HG03342 (cell line): ENCODE measurements at regions not wholly inside any gene's neighbourhood (a gene's known extent, or its start where the extent isn't known, plus 50 kb on each side); places are given as distances from the start of the nearest gene placed in this dataset.
"Not testable (repeated sequence)": the region's sequence is repeated elsewhere in the genome, so short reads cannot be mapped to it uniquely, and the experiment has no call there.

ENCODE experiments used
- ATAC-seq: cut with Tn5 transposase; IDR thresholded peaks from one replicate; pipeline ENCODE4 v1.9.1; 2021; ENCODE audit warnings: mild to moderate bottlenecking, moderate library complexity; ENCODE audit not compliant: unreplicated experiment

DNA sequence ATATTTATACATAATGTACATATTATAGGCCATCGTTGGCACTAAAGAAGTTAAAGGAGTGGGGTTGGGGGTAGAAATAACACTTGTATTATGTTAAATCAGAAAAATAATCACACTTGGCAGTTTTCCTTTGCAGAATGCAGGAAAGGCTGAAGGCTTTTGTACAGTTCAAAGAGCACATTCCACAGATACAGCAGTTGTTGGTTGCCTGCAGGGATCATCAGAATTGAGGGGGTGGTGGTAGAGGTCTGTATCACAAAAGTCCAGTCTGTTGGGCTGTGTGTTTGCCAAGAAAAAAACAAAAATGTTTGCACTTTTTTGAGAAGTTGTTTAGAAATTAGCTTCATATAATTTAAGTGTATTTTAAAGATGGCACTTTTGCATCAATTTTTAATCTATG lies 231.8 kb upstream of the FOXP2 start:
- no peak for ATAC-seq

DNA sequence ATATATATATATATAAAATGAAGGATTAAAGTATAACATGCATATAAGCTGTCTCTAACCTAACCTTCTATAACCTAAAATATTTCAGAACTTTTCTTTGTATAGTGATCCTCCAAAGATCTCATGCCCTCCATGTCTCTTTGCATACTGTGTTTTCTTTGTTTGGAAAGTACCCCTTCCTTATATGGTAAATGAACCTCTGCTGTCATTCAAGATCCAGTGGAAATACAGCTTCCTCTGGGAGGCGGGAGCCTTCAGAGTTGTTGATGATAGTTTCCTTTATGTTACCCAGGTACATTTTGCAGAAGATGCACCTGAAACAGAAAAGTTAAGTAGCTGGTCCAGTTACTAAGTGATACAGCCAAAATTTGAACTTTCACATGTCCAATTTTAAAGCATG lies 233.3 kb upstream of the FOXP2 start:
- no peak for ATAC-seq

DNA sequence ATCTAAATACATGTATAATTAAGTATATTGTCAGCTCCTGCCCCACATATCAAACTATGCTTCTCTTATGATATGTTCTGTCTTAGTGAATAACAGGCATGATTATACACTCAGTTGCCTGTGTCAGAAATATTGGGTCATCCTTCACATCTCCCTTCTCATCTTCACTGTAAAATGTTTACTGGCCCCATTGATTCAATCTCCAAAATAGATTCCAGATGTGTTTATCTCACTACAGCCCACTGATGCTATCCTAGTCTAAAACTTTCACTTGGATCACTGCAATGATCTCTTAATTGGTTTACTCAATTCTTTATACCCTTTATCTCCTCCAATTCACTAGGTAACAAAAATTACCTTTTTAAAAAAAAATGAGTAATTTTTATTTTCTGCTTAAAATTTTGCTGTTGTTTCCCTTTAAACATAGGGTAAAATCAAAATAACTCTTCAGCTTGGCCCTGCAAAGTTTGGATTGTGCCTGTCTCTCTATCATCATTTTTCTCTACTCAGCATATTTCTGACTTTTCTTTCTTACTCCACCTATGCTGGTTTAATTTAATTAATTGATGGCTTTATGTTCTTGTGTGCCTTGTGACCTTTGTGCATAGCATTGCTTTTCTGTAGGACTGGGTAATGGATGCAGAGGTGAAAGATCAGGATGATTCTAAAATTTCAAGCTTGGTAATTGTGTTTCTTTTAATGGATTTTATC lies 233.9 kb upstream of the FOXP2 start:
- no peak for ATAC-seq

DNA sequence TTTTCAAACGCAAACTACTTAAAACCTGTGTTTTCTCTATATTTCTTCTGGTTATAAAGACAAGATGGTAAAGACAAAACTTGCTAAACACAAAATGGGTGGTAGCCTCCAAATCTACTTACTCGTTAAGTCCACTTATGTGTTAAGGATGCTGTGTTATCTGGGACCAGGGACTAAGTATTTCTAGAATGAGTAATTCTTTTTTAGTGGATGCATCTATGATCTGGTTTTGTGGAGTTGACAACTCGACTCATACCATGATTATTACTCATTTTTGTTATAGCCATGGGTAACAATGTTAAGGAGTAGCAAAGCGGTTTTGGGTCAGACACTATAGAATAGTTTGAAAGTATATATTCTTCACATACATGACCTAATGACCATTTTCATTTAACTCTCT lies 239.5 kb upstream of the FOXP2 start:
- ATAC-seq = no peak

DNA sequence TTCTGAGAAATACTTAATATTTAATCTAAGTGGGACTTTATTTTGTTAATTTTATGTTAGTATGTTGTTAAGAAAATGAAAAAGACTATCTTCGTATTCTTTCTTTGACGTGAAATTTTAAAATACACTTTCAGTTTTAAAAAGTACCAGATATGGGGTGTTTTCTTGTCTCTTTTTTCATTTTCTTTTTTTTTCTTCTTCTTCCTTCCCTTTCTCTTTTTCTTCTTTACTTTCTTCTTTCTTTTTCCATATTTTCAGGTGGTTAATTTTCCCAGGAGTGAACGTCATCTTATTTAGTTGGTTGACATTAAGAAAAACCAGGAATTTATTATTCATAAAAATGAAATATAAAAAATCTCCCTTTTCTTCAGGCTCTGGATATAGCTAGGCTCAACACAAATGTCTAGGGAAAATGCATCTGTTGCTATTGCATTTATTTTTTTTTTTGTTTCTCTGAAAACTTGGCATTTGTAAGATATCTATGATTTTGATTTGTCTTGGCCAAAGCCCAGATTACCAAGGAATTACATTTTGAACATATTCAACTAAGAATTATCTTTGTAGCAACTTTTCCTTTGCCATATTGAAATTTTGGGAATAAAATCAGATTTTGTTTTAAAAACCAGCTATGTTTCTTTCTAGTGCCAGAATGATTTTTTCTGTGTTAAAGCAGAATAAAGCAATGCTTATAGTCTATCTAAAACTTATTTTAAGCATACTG lies 241.3 kb upstream of the FOXP2 start:
- ATAC-seq = no peak

DNA sequence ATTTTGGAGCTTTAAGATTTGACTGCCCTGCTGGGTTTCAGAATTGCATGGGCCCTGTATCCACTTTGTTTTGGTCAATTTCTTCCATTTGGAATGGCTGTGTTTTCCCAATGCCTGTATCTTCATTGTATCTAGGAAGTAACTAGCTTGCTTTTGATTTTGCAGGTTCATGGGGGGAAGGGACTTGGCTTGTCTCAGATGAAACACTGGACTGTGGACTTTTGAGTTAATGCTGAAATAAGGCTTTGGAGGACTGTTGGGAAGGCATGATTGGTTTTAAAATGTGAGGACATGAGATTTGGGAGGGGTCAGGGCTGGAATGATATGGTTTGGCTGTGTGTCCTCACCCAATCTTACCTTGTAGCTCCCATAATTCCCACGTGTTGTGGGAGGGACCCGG lies 245.2 kb upstream of the FOXP2 start:
- ATAC-seq = not testable (repeated sequence)

DNA sequence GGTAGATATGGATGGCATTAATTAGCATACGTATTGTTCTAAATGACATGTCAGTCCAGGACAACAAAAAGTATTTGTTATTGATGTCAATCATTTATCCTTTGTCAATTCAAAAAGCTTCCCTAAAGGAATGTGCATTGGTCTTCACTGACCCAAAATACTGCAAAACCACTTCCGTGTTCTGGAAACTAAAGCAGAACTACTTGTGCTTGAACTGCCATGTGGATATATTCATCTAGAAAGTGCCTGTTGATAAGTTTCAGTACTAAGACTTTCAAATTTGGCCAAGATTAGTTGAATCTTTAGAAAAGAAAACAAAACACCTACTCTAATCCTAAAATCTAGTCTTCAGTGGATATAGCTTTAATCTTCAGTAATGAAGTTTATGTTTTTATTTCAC lies 242.1 kb upstream of the PPP1R3A start:
- no peak for ATAC-seq

DNA sequence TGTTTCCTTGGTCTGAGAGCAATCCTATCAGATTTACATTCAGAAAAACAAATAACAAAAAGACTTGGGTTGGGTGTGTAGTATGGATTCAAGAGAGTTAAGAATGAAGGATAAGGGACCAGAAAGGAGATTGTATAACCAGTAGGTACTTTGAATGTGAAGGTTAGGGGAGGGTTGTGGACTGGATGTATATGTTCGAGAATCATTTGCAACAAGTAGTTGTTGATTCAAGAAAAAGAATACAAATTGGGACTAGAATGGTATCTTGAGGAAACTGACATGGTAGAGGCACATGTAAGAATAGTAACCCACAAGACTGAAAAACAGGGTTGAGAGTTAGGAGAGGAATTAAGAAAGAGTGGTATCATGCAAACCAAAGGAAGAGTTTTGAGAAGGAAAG lies 240.0 kb upstream of the PPP1R3A start:
- no peak for ATAC-seq

DNA sequence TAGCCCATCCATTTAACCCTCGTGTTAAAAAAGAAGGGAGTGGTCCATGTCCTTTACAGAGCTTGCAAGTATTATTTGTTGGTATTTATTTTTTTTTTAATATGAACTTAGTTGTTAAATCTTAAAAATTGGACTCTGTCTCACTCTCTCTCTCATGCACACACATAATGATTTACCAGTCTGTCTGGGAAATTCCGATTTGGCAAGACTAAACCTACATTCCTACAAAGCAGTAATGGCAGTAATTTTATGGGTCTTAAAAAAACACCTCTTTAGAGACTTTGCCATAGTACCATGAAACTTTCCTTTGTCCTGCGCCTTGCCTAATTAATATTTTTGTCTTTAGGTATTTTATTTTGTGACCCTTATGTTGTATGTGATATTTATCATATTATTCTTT lies 239.5 kb upstream of the PPP1R3A start:
- no peak for ATAC-seq

DNA sequence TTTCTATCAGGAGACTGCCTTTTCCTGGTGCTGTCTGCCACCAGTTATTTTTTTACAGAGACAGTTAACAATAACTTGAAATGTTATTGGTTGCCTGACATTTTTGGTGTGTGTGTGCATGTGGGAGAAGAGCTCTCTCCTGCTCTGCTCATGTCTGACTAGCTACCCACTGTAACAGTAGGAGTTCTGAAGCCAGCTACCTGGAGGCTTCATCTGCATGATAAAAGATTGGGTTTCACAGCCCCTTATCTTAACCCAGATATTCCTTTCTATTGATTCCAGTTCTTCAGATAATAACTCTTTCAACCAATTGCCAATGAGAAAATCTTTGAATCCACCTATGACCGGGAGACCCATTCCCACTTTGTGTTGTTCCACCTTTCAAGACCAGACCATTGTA lies 237.4 kb upstream of the PPP1R3A start:
- no peak for ATAC-seq

DNA sequence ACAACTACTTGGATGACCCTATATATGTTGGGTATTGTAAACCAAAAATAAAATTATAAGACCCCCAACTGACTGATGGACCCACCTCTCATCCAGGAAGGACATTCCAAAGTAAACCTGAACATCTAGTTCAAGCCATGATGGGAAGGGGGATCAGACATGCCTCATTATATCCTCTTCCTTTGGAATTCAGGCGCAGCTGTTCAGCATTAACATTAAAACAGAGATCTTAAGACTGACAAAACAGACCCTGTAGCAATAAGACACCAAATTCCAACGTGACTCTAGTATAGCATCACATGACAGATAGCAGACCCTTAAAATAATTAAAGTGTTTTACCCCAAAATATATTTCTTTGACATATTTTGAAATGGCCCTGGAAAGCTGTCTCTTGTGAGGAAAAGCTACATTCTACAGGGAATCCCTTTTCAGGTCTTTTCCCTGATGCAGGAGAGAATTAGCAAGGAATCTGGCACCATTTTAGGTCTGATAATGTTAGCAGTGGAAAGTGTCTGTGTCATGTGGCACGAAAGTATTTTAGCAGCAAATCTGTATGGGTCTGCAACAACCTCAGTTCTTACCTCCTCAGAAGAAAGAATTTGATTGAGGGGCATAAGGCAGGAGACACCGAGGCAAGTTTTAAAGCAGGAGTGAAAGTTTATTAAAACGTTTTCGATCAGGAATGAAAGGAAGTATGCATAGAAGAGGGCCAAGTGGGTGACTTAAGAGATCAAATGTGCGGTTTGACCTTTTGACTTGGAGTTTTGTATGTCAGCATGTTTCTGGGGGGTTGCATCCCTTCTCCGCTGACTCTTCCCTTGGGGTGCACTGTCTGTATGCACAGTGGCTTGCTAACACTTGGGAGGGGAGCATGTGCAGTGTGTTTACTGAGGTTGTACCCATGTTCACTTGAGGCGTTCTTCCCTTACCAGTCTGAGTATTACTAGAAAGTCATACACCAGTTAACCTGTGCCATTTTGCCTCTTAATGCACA lies 236.6 kb upstream of the PPP1R3A start:
- no peak for ATAC-seq

DNA sequence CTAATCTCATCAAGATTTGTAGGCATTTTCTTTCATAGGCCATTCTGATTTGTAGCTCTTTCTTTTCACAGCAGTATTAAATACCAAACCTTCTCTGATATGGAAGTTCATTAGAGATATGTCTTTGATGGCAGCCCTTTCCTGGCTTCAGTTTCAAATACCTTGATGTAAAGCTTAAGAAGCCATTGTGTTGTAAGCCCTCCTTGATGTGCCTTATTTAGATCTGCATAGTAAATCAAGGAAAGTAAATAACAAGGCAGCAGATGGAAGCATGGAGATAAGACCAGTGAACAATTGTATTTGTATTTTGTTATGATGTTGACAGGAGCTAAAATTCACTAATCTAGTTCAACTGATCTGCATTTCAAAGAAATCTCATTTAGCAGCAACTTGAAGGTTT lies 234.9 kb upstream of the PPP1R3A start:
- ATAC-seq = no peak

DNA sequence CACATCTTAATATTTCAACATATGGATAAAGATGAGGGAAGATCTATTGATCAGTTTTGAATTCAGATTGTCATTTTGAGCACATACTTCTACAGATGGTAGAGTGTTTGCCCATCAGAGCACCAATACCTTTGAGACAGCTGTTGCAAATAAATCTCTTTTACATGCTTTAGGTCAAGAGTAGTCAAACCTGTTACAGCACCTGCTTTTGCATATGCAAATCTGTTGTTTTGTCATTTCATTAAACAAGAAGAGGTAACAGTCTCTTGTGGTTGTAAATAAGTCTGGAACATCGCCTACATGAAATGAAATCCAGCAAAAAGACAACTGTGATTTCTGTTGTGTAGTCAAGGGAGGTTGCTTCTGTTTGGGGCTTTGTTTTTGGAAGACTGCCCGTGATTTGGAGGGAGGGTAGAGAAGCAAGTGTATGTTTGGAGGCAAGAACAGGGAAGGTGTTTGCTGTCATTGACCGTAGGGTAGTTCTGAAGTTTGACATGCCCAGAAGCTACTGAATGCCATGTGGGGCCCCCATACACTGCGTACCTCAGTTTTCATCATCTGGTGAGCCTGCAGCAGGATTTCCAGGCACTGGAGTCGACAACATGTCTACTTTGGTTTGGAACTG lies 233.6 kb upstream of the PPP1R3A start:
- ATAC-seq = no peak

DNA sequence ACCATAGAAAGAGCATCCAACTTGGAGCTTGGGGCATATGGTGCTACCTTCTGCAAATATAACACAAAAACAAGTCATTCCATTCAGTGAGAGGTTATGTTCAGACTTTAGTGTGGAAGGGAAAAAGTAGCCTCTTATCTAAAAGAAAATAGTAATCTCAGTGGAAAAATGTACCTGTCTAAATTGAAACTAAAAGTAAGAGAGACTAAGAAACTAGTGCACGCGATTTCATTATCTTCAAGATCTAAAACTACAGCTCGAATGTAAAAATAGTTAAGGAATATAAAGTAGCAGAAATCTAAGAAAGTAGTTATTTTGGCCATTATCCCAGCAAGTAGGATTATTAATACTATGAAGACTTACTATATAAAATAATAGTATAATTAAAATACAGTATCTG lies 233.0 kb upstream of the PPP1R3A start:
- no peak for ATAC-seq

DNA sequence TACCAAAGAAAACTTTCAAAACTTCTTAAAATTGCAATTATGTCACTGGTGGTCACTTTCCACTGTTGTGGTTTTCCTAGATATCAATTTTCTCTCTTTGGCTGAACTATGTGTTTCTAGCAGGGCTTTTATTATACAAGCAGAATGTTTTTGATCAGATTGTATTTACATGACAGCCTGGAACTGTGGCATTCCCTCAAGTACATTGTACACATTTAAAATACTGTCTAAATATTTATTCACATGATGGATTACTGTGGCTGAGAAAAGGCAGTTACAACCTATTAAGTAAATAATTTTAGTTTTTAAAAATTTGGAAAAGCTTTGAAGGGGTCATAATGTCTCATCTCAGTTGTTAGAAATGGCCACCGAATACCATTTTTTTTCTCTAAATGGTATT lies 231.9 kb upstream of the PPP1R3A start:
- ATAC-seq = no peak

DNA sequence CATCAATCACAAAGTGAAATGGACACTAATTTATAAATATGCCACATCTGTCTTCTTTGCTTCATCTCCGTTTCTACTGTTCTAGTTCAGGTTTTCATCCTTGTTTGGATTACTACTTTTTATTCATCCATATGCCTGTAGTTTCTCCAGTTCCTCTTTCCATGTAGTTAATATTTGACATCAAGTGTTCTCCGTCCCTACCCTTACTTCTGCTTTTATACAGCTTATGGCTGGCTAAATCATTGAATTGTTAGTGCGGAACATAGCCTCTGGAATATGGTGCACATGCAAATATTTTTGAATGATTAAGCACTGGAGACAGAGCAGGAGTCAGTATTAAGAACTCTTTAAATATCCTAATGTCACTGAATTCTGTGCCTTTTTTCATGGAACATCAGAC lies 230.0 kb upstream of the PPP1R3A start:
- no peak for ATAC-seq

DNA sequence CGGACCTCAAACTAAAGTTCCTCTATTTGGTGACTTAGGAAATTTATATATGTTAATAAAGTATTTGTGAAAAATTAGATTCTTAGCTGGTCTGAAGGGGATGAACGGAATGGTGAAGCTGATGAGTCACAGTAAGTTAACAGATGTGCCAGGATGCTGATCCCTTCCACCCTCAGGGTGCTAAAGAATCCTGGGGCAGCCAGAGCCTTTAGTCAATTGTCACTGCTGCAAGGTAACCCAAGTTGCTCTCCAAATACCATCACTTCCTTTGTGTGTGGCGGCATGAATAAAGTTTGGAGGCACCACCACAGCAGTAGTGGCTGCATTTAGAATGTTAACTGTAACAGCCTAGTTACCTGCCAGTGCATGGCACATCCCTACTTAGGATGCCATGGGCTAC lies 222.6 kb upstream of the PPP1R3A start:
- ATAC-seq = no peak

DNA sequence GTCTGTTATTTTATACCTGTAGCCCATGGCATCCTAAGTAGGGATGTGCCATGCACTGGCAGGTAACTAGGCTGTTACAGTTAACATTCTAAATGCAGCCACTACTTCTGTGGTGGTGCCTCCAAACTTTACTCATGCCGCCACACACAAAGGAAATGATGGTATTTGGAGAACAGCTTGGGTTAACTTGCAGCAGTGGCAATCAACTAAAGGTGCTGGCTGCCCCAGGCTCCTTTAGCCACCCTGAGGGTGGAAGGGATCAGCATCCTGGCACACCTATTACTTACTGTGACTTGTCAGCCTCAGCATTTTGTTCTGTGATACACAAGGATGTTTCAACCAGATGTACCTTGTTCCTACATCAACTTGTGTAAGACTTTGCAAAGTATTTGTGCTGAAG lies 221.8 kb upstream of the PPP1R3A start:
- ATAC-seq = no peak

DNA sequence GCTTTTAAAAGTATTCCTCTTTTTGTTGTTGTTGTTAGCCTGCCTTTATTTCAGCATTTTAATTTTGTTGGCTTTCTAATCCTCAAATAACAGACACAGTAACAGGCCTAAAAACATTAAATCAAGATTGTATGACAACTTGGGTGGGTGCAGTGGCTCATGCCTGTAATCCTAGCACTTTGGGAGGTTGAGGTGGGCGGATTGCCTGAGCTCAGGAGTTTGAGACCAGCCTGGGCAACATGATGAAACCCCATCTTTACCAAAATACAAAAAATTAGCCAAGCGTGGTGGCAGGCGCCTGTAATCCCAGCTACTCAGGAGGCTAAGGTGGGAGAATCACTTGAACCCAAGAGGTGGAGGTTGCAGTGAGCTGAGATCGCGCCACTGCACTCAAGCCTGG lies 220.9 kb upstream of the PPP1R3A start:
- ATAC-seq = not testable (repeated sequence)

DNA sequence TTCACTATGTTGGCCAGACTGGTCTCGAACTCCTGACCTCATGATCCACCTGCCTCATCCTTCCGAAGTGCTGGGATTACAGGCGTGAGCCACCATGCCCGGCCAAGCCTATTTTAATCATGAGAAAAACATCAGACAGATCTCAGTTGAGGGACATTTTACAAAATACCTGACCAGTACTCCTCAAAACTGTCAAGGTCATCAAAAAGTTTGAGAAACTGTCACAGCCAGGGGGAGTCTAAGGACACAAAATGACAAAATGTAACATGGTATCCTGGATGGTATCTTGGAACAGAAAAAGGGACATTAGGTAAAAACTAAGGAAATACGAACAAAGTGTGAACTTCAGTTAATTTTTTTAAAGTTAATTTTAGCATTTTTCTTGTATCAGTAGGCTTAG lies 219.8 kb upstream of the PPP1R3A start:
- no peak for ATAC-seq

DNA sequence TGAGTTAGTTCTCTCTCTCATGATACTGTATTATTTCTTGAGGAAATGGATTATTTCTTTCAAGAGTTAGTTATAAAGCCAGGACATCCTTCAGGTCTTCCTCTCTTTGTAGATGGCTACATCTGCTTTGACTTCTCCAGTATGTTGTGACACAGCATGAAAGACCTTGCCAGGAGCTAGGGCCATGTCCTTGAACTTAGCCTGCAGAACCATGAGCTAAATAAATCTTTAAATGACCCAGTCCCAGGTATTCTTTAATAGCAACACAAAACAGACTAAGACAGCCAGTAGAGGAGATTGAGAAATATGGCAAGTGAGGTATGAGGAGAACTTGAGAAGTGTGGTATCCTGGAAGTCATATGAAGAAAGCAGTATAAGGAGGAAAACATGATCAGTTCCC lies 214.9 kb upstream of the PPP1R3A start:
- ATAC-seq = no peak
